Hepatocyte (in vitro differentiated cells): ENCODE measurements at regions not wholly inside any gene's neighbourhood (a gene's known extent, or its start where the extent isn't known, plus 50 kb on each side); places are given as distances from the start of the nearest gene placed in this dataset.

ENCODE experiments used
- DNase-seq: peaks from one replicate; pipeline ENCODE4 v3.0.0-alpha.2; 2016; ENCODE audit warnings: low spot score
- H2AFZ ChIP-seq: fragments of 200-600 bp; sonication (generic); 2 replicates; pipeline ENCODE4 v1.6.0; 2016; ENCODE audit warnings: antibody characterized with exemption, mild to moderate bottlenecking
- H3K27ac ChIP-seq: fragments of 200-600 bp; sonication (generic); 2 replicates; pipeline ENCODE4 v1.5.1; 2016; ENCODE audit warnings: mild to moderate bottlenecking
- H3K27me3 ChIP-seq: fragments of 200-600 bp; sonication (generic); 2 replicates; pipeline ENCODE4 v1.6.1; 2016
- H3K36me3 ChIP-seq: fragments of 200-600 bp; sonication (generic); replicated peaks from 2 replicates; pipeline ENCODE4 v1.5.1; 2016; ENCODE audit warnings: low read depth; ENCODE audit not compliant: insufficient read depth
- H3K4me1 ChIP-seq: fragments of 200-600 bp; sonication (generic); 2 replicates; pipeline ENCODE4 v1.5.1; 2016; ENCODE audit warnings: mild to moderate bottlenecking, moderate library complexity; ENCODE audit not compliant: insufficient read depth
- H3K4me2 ChIP-seq: fragments of 200-600 bp; sonication (generic); 2 replicates; pipeline ENCODE4 v1.6.0; 2016
- H3K4me3 ChIP-seq: fragments of 200-600 bp; sonication (generic); 2 replicates; pipeline ENCODE4 v1.5.1; 2016; ENCODE audit warnings: mild to moderate bottlenecking
- H3K79me2 ChIP-seq: fragments of 200-600 bp; sonication (generic); 2 replicates; pipeline ENCODE4 v1.6.0; 2017; ENCODE audit warnings: mild to moderate bottlenecking
- H3K9me2 ChIP-seq: fragments of 200-600 bp; sonication (generic); replicated peaks from 2 replicates; pipeline ENCODE4 v1.6.0; 2017; ENCODE audit warnings: mild to moderate bottlenecking; ENCODE audit not compliant: insufficient read depth
- H3K9me3 ChIP-seq: fragments of 200-600 bp; sonication (generic); 2 replicates; pipeline ENCODE4 v1.5.1; 2016; ENCODE audit warnings: low read depth, mild to moderate bottlenecking
- H4K20me1 ChIP-seq: fragments of 200-600 bp; sonication (generic); 2 replicates; pipeline ENCODE4 v1.6.0; 2016; ENCODE audit warnings: mild to moderate bottlenecking; ENCODE audit not compliant: insufficient read depth, poor library complexity, severe bottlenecking
- EZH2 ChIP-seq: fragments of 200-600 bp; sonication (generic); IDR thresholded peaks from 2 replicates; pipeline ENCODE4 v1.6.1; 2016; ENCODE audit warnings: antibody characterized with exemption, mild to moderate bottlenecking, borderline replicate concordance
- EZH2phosphoT487 ChIP-seq: fragments of 200-600 bp; sonication (generic); IDR thresholded peaks from one replicate; pipeline ENCODE4 v1.6.1; 2018; ENCODE audit warnings: antibody characterized with exemption, mild to moderate bottlenecking, low read depth, moderate library complexity; ENCODE audit not compliant: unreplicated experiment, severe bottlenecking
- whole genome bisulfite sequencing: methylation state at CpG from one replicate; pipeline ENCODE4 v1.1.6; 2016; ENCODE audit warnings: low lambda C conversion rate; ENCODE audit errors: missing lambda C conversion rate; 5-methylcytosine and 5-hydroxymethylcytosine counted together
- TF ChIP-seq, protein P1 (sequence below): fragments of 200-600 bp; sonication (generic); IDR thresholded peaks from 2 replicates; pipeline ENCODE4 v1.5.1; 2016; ENCODE audit warnings: antibody characterized with exemption, mild to moderate bottlenecking; ENCODE audit not compliant: poor library complexity

- TF ChIP-seq EZH2 (no peak), EZH2phosphoT487 (no peak)
- TF ChIP-seq, protein P1, sequence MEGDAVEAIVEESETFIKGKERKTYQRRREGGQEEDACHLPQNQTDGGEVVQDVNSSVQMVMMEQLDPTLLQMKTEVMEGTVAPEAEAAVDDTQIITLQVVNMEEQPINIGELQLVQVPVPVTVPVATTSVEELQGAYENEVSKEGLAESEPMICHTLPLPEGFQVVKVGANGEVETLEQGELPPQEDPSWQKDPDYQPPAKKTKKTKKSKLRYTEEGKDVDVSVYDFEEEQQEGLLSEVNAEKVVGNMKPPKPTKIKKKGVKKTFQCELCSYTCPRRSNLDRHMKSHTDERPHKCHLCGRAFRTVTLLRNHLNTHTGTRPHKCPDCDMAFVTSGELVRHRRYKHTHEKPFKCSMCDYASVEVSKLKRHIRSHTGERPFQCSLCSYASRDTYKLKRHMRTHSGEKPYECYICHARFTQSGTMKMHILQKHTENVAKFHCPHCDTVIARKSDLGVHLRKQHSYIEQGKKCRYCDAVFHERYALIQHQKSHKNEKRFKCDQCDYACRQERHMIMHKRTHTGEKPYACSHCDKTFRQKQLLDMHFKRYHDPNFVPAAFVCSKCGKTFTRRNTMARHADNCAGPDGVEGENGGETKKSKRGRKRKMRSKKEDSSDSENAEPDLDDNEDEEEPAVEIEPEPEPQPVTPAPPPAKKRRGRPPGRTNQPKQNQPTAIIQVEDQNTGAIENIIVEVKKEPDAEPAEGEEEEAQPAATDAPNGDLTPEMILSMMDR = no peak
- no peak overlapping the region for H2AFZ ChIP-seq
- no peaks in the 10 kb centered on the region for H3K9me2 ChIP-seq
- no peaks in the 10 kb centered on the region for H4K20me1 ChIP-seq
- H3K79me2 ChIP-seq = no peaks in the 10 kb centered on the region
- WGBS = 74% methylated on average over 8 of the region's 8 CpGs
- no peaks in the 10 kb centered on the region for H3K36me3 ChIP-seq
- no peak overlapping the region for H3K27ac ChIP-seq
- no peaks in the 10 kb centered on the region for H3K27me3 ChIP-seq
- no peaks in the 10 kb centered on the region for H3K4me1 ChIP-seq
- no peak overlapping the region for H3K4me3 ChIP-seq
- H3K4me2 ChIP-seq = no peak overlapping the region
- DNase-seq = no peak
- no peaks in the 10 kb centered on the region for H3K9me3 ChIP-seq
These were observed 381.6 kb upstream of the CADM1 start for GRCh38 chr11:115885535-115886421.

DNA sequence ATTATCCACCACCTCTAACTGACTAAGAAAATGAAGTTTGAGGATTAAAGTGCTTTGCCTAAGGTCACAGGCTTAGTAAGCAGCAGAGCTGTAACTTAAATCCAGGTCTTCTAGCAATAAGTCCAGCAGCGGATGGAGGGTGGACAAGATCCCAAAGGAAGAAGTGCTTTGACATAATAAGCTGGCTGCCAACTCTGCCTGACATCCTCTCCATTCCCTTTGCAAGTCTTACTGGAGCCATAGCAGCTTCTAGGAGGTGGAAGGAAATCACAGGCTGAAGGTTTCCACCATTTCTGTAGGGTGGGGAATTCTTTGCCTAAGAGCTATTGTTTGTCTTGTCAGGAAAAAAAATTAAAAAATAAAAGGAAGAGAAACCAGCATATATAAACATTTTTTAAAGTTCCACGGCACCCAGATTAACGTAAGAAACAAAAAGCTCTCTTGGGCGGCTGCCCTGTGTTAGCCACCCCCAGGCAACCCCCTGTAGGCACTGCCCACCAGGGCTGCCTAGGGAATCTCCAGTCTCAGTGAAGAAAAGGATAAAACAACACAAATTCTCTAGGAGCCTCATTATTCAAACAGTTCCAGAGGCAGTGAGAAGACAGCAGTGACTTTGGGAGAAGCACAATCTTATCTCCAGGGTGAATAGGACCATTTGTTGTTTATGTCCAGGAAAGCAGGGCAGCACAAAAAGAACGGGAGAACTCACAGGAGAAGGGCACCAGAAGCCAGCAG lies 380.8 kb upstream of the CADM1 start:
- Histone ChIP-seq H3K4me2 (peak overlapping the region; percentile 25), H4K20me1 (no peaks in the 10 kb centered on the region), H3K27me3 (no peaks in the 10 kb centered on the region), H3K36me3 (no peaks in the 10 kb centered on the region), H3K79me2 (no peaks in the 10 kb centered on the region), H3K9me2 (no peaks in the 10 kb centered on the region), H3K9me3 (no peaks in the 10 kb centered on the region), H3K27ac (no peak overlapping the region), H2AFZ (peak overlapping the region; percentile 19), H3K4me3 (no peak overlapping the region), H3K4me1 (no peaks in the 10 kb centered on the region)
- TF ChIP-seq EZH2phosphoT487 = no peak
- TF ChIP-seq EZH2 = no peak
- TF ChIP-seq, protein P1 = no peak
- no peak for DNase-seq
- WGBS = 56% methylated on average over 5 of the region's 5 CpGs

DNA sequence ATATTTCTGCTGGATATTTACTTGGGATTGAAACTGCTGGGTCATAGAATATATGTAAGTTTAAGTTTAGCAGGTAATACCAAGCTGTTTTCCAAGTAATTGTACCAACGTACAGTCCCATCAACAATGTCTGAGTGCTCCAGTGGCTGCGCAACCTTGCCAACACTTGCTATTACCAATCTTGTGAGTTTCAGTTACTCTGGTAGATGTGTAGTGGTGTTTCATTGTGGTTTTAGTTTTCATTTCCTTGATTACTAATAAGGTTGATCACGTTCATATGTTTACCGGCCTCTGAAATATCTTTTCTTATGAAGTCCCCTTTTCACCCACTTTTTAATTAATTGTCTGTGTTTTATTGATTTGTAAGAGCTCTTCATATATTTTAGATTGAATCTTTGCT lies 370.6 kb upstream of the CADM1 start:
- no peaks in the 10 kb centered on the region for H3K36me3 ChIP-seq
- H3K4me3 ChIP-seq = no peak overlapping the region
- no peaks in the 10 kb centered on the region for H3K4me1 ChIP-seq
- DNase-seq = no peak
- 96% methylated on average over 4 of the region's 4 CpGs for WGBS
- H3K27me3 ChIP-seq = peaks cover 10% of the 10 kb centered on the region
- H2AFZ ChIP-seq = no peak overlapping the region
- no peaks in the 10 kb centered on the region for H3K9me3 ChIP-seq
- H3K27ac ChIP-seq = no peak overlapping the region
- H3K4me2 ChIP-seq = no peak overlapping the region
- TF ChIP-seq EZH2phosphoT487 (no peak), EZH2 (no peak)
- TF ChIP-seq, protein P1 = no peak
- H3K9me2 ChIP-seq = no peaks in the 10 kb centered on the region
- no peaks in the 10 kb centered on the region for H3K79me2 ChIP-seq
- no peaks in the 10 kb centered on the region for H4K20me1 ChIP-seq
